DND-41 (cell line): ENCODE measurements at regions not wholly inside any gene's neighbourhood (a gene's known extent, or its start where the extent isn't known, plus 50 kb on each side); places are given as distances from the start of the nearest gene placed in this dataset.

ENCODE experiments used
- EZH2 ChIP-seq: IDR thresholded peaks from 3 replicates; pipeline ENCODE4 v1.6.1; 2012; ENCODE audit warnings: borderline replicate concordance, low read depth, mild to moderate bottlenecking, moderate library complexity, low read length, inconsistent platforms; ENCODE audit not compliant: severe bottlenecking
- TF ChIP-seq, protein P1 (sequence below): IDR thresholded peaks from 2 replicates; pipeline ENCODE4 v1.5.1; 2012; ENCODE audit warnings: borderline replicate concordance, low read length, moderate library complexity, mild to moderate bottlenecking; ENCODE audit not compliant: poor library complexity, severe bottlenecking; ENCODE audit errors: extremely low read depth

DNA sequence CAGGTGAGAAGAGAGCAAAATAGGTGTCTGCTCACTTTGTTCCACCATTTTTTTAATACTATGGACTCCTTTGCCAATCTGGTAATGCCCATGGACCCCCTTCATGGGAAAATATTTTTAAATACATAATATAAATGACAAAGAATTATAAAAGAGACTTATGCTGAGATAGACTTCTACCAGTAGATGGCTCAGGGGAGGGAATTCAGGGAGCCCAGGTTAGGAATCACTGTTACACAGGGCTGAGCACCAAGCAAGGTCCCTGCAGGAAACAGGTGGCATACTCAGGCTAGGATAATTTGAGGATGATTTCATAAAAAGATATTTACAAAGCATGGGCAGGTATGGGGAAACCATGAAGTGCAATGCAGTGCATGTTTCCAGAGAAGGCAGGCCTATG, 525.9 kb downstream of the FGF9 start:
- TF ChIP-seq, protein P1, sequence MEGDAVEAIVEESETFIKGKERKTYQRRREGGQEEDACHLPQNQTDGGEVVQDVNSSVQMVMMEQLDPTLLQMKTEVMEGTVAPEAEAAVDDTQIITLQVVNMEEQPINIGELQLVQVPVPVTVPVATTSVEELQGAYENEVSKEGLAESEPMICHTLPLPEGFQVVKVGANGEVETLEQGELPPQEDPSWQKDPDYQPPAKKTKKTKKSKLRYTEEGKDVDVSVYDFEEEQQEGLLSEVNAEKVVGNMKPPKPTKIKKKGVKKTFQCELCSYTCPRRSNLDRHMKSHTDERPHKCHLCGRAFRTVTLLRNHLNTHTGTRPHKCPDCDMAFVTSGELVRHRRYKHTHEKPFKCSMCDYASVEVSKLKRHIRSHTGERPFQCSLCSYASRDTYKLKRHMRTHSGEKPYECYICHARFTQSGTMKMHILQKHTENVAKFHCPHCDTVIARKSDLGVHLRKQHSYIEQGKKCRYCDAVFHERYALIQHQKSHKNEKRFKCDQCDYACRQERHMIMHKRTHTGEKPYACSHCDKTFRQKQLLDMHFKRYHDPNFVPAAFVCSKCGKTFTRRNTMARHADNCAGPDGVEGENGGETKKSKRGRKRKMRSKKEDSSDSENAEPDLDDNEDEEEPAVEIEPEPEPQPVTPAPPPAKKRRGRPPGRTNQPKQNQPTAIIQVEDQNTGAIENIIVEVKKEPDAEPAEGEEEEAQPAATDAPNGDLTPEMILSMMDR = no peak
- no peak for TF ChIP-seq EZH2
